NT2/D1 (cell line): ENCODE measurements at regions not wholly inside any gene's neighbourhood (a gene's known extent, or its start where the extent isn't known, plus 50 kb on each side); places are given as distances from the start of the nearest gene placed in this dataset.

Source experiments
- DNase-seq: peaks from one replicate; pipeline ENCODE4 v3.0.0-alpha.2; 2011; ENCODE audit warnings: low read depth, low spot score
- H3K27me3 ChIP-seq: 2 replicates; pipeline ENCODE4 v1.6.0; 2011; ENCODE audit warnings: mild to moderate bottlenecking; ENCODE audit not compliant: insufficient read length, insufficient read depth
- H3K36me3 ChIP-seq: 2 replicates; pipeline ENCODE4 v1.6.1; 2011; ENCODE audit warnings: mild to moderate bottlenecking, low read length, mixed read lengths; ENCODE audit not compliant: insufficient read depth, insufficient read length
- H3K4me1 ChIP-seq: 2 replicates; pipeline ENCODE4 v1.5.1; 2011; ENCODE audit not compliant: insufficient read depth, insufficient read length
- H3K4me3 ChIP-seq: 2 replicates; pipeline ENCODE4 v1.5.1; 2011; ENCODE audit warnings: low read depth; ENCODE audit not compliant: insufficient read length
- H3K9ac ChIP-seq: 2 replicates; pipeline ENCODE4 v1.6.0; 2011; ENCODE audit warnings: low read depth; ENCODE audit not compliant: insufficient read length
- H3K9me3 ChIP-seq: 2 replicates; pipeline ENCODE4 v1.5.1; 2011; ENCODE audit warnings: mild to moderate bottlenecking, low read length; ENCODE audit not compliant: insufficient read depth
- SUZ12 ChIP-seq: IDR thresholded peaks from 2 replicates; pipeline ENCODE4 v1.6.1; 2011; ENCODE audit not compliant: insufficient read length, insufficient read depth; ENCODE audit errors: extremely low read depth
- YY1 ChIP-seq: IDR thresholded peaks from 2 replicates; pipeline ENCODE4 v1.6.1; 2011; ENCODE audit not compliant: insufficient read length, insufficient read depth
- ZNF274 ChIP-seq: IDR thresholded peaks from 2 replicates; pipeline ENCODE4 v1.6.1; 2011; ENCODE audit warnings: mild to moderate bottlenecking, low read depth, low read length

DNA sequence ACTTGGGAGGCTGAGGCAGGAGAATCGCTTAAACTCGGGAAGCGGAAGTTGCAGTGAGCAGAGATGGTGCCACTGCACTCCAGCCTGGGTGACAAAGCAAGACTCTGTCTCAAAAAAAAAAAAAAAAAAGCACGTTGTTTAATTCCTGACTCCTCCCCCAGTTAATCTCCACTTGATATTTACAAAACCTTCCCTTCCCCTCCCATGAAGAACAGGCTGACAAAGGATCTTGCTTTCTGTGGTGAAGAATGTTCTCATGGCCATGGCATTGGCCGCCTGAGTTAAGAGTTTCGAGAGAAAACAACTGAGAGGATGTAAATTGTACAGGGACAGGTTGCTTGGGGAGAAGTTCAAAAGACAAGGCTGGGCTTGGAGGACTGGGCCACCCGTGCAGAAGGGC is 168.2 kb upstream of the BCOR start:
- Histone ChIP-seq H3K9me3 (peaks cover 3% of the 10 kb centered on the region; the same call in 1 of the 2 replicates), H3K36me3 (no peaks in the 10 kb centered on the region), H3K9ac (no peak overlapping the region), H3K4me1 (peaks cover 18% of the 10 kb centered on the region), H3K4me3 (no peak overlapping the region), H3K27me3 (peaks cover 8% of the 10 kb centered on the region)
- no peak for DNase-seq
- TF ChIP-seq YY1, result no peak
- TF ChIP-seq SUZ12, result no peak
- TF ChIP-seq ZNF274, result no peak

DNA sequence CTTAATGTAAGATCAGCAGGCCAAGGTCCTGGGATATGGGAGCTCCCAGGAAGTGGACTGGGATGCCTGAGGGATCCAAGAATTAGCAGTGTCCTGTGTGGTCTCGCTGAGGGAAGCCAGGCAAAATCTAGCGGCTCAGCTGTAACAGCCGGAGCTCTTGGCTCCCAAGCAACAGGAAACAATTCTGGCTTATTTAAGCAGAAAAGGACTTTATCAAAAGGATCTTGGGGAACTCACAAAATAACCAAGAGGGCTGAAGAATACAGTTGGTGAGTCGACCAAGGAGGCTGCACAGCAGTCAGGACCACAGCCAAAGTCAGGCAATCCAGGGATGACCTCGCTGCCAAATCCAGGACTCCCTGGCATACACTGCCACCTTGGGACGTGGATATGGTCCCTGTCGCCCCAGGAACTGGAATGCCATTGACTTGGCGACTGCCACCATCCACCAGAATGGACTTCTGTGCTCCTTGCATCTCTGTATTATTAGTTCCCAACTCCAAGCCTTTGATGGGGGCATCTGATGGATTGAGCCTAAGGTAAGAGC is 165.3 kb upstream of the BCOR start:
- Histone ChIP-seq H3K4me1 (peaks cover 20% of the 10 kb centered on the region), H3K9me3 (no peaks in the 10 kb centered on the region), H3K27me3 (peaks cover 8% of the 10 kb centered on the region), H3K9ac (no peak overlapping the region), H3K4me3 (no peak overlapping the region), H3K36me3 (no peaks in the 10 kb centered on the region)
- TF ChIP-seq SUZ12, result no peak
- TF ChIP-seq ZNF274, result no peak
- no peak for TF ChIP-seq YY1
- no peak for DNase-seq

DNA sequence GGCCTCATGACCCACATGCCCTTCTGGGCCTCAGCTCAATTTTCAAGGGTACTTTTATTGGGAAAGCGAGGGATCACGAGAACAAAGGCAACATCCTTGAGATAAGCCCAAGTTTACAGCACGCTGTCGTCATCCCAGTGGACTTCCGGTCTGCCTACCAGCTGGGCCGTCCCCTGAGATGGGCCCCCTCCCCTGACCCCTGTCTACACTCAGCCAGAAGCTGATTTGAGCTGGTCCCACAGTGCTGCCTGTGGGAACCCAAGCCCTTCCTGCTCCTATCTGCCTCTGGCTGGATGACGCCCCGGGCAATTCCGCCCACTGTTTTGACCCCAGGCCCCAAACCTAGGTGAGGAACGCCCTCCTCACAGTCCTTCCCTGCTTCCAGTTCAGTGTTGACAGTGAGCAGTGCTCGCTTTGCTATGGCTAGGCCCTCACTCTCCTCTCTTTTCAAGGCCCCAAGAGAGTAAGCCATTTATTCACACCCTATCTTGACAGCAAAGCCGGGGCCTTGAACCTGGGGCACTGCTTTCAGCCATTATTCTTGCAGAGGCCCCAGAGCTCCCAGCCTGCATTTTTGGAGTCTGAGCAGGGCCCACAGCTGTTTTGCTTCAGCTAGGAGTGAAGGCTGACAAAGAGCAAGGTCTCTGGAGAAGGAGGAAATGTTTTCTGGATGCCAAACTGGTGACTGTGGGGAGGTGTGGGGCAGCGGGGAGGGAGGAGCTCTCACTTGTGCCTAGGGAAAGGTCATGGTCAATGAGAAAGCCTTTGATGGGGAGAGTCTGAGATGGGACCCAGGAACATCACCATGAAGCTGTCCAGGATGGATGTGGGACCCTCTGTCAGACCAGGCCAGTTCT is 164.6 kb upstream of the BCOR start:
- no peaks in the 10 kb centered on the region for H3K36me3 ChIP-seq
- peaks cover 2% of the 10 kb centered on the region for H3K27me3 ChIP-seq
- no peak overlapping the region for H3K9ac ChIP-seq
- peaks cover 18% of the 10 kb centered on the region for H3K4me1 ChIP-seq
- H3K4me3 ChIP-seq, result no peak overlapping the region
- TF ChIP-seq ZNF274 (no peak), YY1 (no peak), SUZ12 (no peak)
- H3K9me3 ChIP-seq, result no peaks in the 10 kb centered on the region
- DNase-seq, result no peak

DNA sequence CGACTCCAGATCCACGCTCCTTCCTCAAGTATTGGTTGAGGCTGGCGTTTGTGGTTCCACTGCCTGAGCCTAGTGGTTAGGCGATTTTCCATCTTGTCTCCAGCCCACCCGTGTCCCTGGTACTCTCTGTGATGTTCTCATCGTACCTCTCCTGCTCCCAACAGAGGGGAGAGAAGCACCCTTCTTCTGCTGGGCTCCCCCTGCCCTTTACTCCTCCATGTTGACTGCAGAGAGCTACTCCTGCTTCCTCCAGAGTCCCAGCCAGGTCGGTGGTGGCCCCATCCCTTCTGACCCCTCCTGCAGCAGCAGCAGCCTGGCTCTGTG is 164.0 kb upstream of the BCOR start:
- DNase-seq, result no peak
- Histone ChIP-seq H3K9me3 (no peaks in the 10 kb centered on the region), H3K4me1 (peaks cover 18% of the 10 kb centered on the region), H3K27me3 (no peaks in the 10 kb centered on the region), H3K9ac (no peak overlapping the region), H3K36me3 (no peaks in the 10 kb centered on the region), H3K4me3 (no peak overlapping the region)
- TF ChIP-seq YY1 (no peak), SUZ12 (no peak), ZNF274 (no peak)

DNA sequence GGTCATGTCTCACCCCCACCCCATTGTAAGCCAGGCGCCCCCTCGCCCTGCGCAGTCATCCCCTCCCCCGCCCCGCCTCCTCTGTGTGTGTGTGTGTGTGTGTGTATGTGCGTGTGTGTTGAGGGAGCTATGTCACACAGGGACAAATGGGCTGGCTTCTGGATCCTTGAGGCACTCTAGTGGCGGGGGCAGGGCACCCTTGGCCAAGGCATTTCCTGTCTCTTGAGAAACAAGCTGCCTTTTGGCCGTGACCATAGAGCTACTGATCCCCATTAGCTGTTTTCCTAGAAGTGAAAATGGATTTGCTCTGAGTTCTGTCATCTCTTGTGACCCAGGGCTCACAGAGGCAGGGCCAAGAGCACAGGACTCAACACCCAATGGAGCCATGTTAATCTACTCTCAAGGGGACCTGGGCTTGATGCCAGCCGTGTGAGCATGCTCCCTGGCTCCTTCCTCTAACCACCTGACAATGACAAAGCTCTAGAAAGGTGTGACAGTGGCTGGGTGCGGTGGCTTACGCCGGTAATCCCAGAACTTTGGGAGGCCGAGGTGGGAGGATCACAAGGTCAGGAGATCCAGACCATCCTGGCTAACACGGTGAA is 162.5 kb upstream of the BCOR start:
- DNase-seq, result no peak
- no peak for TF ChIP-seq YY1
- TF ChIP-seq SUZ12, result no peak
- no peak for TF ChIP-seq ZNF274
- H3K4me3 ChIP-seq, result no peak overlapping the region
- H3K36me3 ChIP-seq, result no peaks in the 10 kb centered on the region
- H3K27me3 ChIP-seq, result no peaks in the 10 kb centered on the region
- no peak overlapping the region for H3K9ac ChIP-seq
- H3K4me1 ChIP-seq, result peaks cover 14% of the 10 kb centered on the region
- H3K9me3 ChIP-seq, result no peaks in the 10 kb centered on the region

DNA sequence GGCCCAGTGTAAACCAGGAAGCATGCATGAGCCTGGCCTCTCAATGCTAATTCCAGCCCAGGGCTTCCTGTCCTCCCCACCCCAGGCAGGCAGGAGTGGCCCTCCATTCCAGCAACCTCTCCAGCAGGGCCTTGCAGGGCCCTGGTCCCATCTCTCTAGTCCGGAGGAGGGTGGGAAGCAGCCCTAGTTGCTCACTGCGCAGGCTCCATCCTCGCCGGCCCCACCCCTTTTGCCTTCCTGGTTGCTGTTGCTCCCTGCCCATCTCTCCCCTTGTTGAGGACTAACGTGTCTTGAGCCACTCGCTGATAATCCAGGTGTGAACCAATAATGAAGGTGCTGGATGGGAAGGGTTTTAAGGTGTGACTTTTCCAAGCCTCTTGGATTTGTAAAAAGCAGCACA is 161.2 kb upstream of the BCOR start:
- no peaks in the 10 kb centered on the region for H3K36me3 ChIP-seq
- no peaks in the 10 kb centered on the region for H3K27me3 ChIP-seq
- H3K9ac ChIP-seq, result no peak overlapping the region
- no peak for DNase-seq
- peaks cover 11% of the 10 kb centered on the region for H3K4me1 ChIP-seq
- no peaks in the 10 kb centered on the region for H3K9me3 ChIP-seq
- no peak for TF ChIP-seq SUZ12
- TF ChIP-seq ZNF274, result no peak
- TF ChIP-seq YY1, result no peak
- H3K4me3 ChIP-seq, result no peak overlapping the region

DNA sequence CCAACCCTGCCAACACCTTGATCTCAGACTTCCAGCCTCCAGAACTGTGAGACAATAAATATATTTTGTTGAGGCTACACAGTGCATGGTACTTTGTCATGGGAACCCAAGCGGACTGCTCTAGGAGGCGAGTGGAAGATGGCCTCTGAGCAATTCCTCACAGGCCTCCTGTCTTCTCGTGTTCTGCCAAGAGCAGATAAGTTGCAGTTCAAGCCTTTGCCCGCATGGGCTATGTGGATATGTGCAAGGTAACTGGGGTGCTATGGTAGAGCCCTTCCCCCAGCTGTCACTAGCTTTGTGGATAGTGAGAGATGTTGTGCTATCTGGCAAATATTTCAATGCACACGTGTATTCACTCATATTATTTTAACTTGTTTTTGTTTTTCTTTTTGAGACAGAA is 156.0 kb upstream of the BCOR start:
- TF ChIP-seq SUZ12 (no peak), ZNF274 (no peak), YY1 (no peak)
- no peak overlapping the region for H3K4me3 ChIP-seq
- no peak for DNase-seq
- H3K9ac ChIP-seq, result no peak overlapping the region
- H3K36me3 ChIP-seq, result no peaks in the 10 kb centered on the region
- no peaks in the 10 kb centered on the region for H3K9me3 ChIP-seq
- H3K4me1 ChIP-seq, result no peaks in the 10 kb centered on the region
- H3K27me3 ChIP-seq, result no peaks in the 10 kb centered on the region
